Fibroblast of skin of scalp (primary cell): ENCODE measurements at regions not wholly inside any gene's neighbourhood (a gene's known extent, or its start where the extent isn't known, plus 50 kb on each side); places are given as distances from the start of the nearest gene placed in this dataset.

Source experiments
- DNase-seq: peaks from one replicate; pipeline ENCODE4 v3.0.0-alpha.2; 2013

GRCh38 chr5:6806668-6807067, 93.4 kb downstream of the TENT4A start:
- DNase-seq, result no peak

GRCh38 chr5:6808462-6808861, 95.2 kb downstream of the TENT4A start:
- DNase-seq, result no peak

GRCh38 chr5:6810641-6811405, 97.6 kb downstream of the TENT4A start:
- DNase-seq, result no peak

- DNase-seq, result no peak
These were observed 98.9 kb downstream of the TENT4A start for GRCh38 chr5:6812091-6812490.

- DNase-seq, result no peak
These were observed 99.8 kb downstream of the TENT4A start for GRCh38 chr5:6812800-6813731.

- DNase-seq, result no peak
These were observed 101.6 kb downstream of the TENT4A start for GRCh38 chr5:6814816-6815215.

- DNase-seq, result no peak
These were observed 105.6 kb downstream of the TENT4A start for GRCh38 chr5:6818594-6819511.

GRCh38 chr5:6819521-6819920, 106.3 kb downstream of the TENT4A start:
- DNase-seq, result no peak

- DNase-seq, result peak; percentile 5
These were observed 107.7 kb downstream of the TENT4A start for GRCh38 chr5:6820851-6821479.

- no peak for DNase-seq
These were observed 108.8 kb downstream of the TENT4A start for GRCh38 chr5:6822068-6822467.

- no peak for DNase-seq
These were observed 109.5 kb downstream of the TENT4A start for GRCh38 chr5:6822556-6823343.

- no peak for DNase-seq
These were observed 110.8 kb downstream of the TENT4A start for GRCh38 chr5:6823996-6824395.

- no peak for DNase-seq
These were observed 112.5 kb downstream of the TENT4A start for GRCh38 chr5:6825678-6826244.

GRCh38 chr5:6826756-6827155, 113.5 kb downstream of the TENT4A start:
- no peak for DNase-seq

GRCh38 chr5:6827526-6828219, 114.4 kb downstream of the TENT4A start:
- no peak for DNase-seq

- no peak for DNase-seq
These were observed 116.0 kb downstream of the TENT4A start for GRCh38 chr5:6829150-6829784.

- DNase-seq, result no peak
These were observed 117.5 kb downstream of the TENT4A start for GRCh38 chr5:6830643-6831239.

GRCh38 chr5:6831678-6832671, 118.7 kb downstream of the TENT4A start:
- no peak for DNase-seq
